Endothelial cell of umbilical vein (primary cell): ENCODE measurements at regions not wholly inside any gene's neighbourhood (a gene's known extent, or its start where the extent isn't known, plus 50 kb on each side); places are given as distances from the start of the nearest gene placed in this dataset.

Experiments used
- BruUV-seq: library from RNA; stranded (reverse); fragments of 400-500 nt; replicated peaks from 2 replicates; lab custom pipeline; 2021; lab: Mats Ljungman, UMichigan
- CTCF ChIA-PET: fragments of 300-600, 350-600 bp; sonication (Branson Sonifier 250); formaldehyde crosslinking; loops from one replicate; lab custom pipeline; 2021; ENCODE audit warnings: antibody characterized with exemption, inconsistent platforms; lab: Charles Lee
- POLR2A ChIA-PET: fragments of 300-600, 350-600 bp; sonication (Branson Sonifier 250); formaldehyde crosslinking; loops from one replicate; lab custom pipeline; 2021; ENCODE audit warnings: antibody characterized with exemption, inconsistent platforms; lab: Charles Lee
- DNase-seq: peaks from one replicate; pipeline ENCODE4 v3.0.0-alpha.2; 2011; ENCODE audit warnings: low read depth, low spot score
- FAIRE-seq: peaks from 2 replicates; lab custom pipeline; 2011; peaks lifted over from hg19 to GRCh38; lab: Jason Lieb, UNC
- H2AFZ ChIP-seq: 2 replicates; pipeline ENCODE4 v1.6.0; 2012; ENCODE audit warnings: low read depth, low read length, control low read depth, inconsistent platforms
- H3K27ac ChIP-seq: 2 replicates; pipeline ENCODE4 v1.5.1; 2011; ENCODE audit warnings: low read depth, mild to moderate bottlenecking, control low read depth, low read length, moderate library complexity; ENCODE audit not compliant: insufficient read depth
- H3K27me3 ChIP-seq, 2 experiments: 2 replicates each; pipeline versions ENCODE4 v1.6.0 to v1.6.1; 2011; ENCODE audit warnings: low read length in 2 of 2, mixed read lengths in 1 of 2; ENCODE audit not compliant: control insufficient read depth in 2 of 2, insufficient read depth in 2 of 2
- H3K36me3 ChIP-seq, 2 experiments: 2 replicates in 1 of 2; 3 replicates in 1 of 2; pipeline ENCODE4 v1.5.1; 2011; ENCODE audit warnings: low read length in 2 of 2, mild to moderate bottlenecking in 1 of 2, moderate library complexity in 1 of 2; ENCODE audit not compliant: control insufficient read depth in 2 of 2, insufficient read depth in 2 of 2; ENCODE audit errors: extremely low read depth in 1 of 2
- H3K4me1 ChIP-seq: 3 replicates; pipeline ENCODE4 v1.5.1; 2011; ENCODE audit warnings: mild to moderate bottlenecking, low read length; ENCODE audit not compliant: control insufficient read depth, insufficient read depth; ENCODE audit errors: extremely low read depth
- H3K4me2 ChIP-seq: 2 replicates; pipeline ENCODE4 v1.6.1; 2011; ENCODE audit warnings: low read length, control low read depth, mixed read lengths; ENCODE audit not compliant: insufficient read depth
- H3K4me3 ChIP-seq, 3 experiments: fragments of 200-600 bp in 1 of 3; sonication (generic), shearing (Covaris generic) in 1 of 3; replicated peaks in 1 of 3; 2 replicates each; pipeline ENCODE4 v1.5.1; 2011 to 2016; ENCODE audit warnings: control low read depth in 3 of 3, low read length in 3 of 3, mild to moderate bottlenecking in 2 of 3, inconsistent platforms in 1 of 3, low read depth in 1 of 3, moderate library complexity in 1 of 3; ENCODE audit not compliant: insufficient read depth in 1 of 3
- H3K79me2 ChIP-seq: 2 replicates; pipeline ENCODE4 v1.6.0; 2012; ENCODE audit warnings: low read length, inconsistent platforms; ENCODE audit not compliant: control insufficient read depth, insufficient read depth
- H3K9ac ChIP-seq: replicated peaks from 2 replicates; pipeline ENCODE3; 2011; ENCODE audit warnings: low read length, control low read depth; ENCODE audit not compliant: insufficient read depth; ENCODE audit errors: extremely low read depth
- H3K9me1 ChIP-seq: replicated peaks from 3 replicates; pipeline ENCODE4 v1.6.0; 2011; ENCODE audit warnings: mild to moderate bottlenecking, low read length; ENCODE audit not compliant: control insufficient read depth, insufficient read depth; ENCODE audit errors: extremely low read depth
- H3K9me3 ChIP-seq: replicated peaks from 2 replicates; pipeline ENCODE4 v1.5.1; 2012; ENCODE audit warnings: low read length, inconsistent platforms; ENCODE audit not compliant: control insufficient read depth, insufficient read depth
- H4K20me1 ChIP-seq: replicated peaks from 2 replicates; pipeline ENCODE3; 2011; ENCODE audit warnings: mild to moderate bottlenecking, low read length; ENCODE audit not compliant: control insufficient read depth, insufficient read depth; ENCODE audit errors: extremely low read depth
- EZH2 ChIP-seq: IDR thresholded peaks from 2 replicates; pipeline ENCODE4 v1.6.1; 2012; ENCODE audit warnings: borderline replicate concordance, low read depth, mild to moderate bottlenecking, moderate library complexity, low read length, inconsistent platforms; ENCODE audit not compliant: severe bottlenecking
- FOS ChIP-seq: IDR thresholded peaks from 2 replicates; pipeline ENCODE4 v1.6.1; 2011; ENCODE audit warnings: mild to moderate bottlenecking, low read length, moderate library complexity, borderline replicate concordance; ENCODE audit not compliant: insufficient read depth
- GATA2 ChIP-seq: IDR thresholded peaks from 2 replicates; pipeline ENCODE4 v1.7.0; 2011; ENCODE audit warnings: low read depth, mild to moderate bottlenecking, moderate library complexity, mixed read lengths, low read length; ENCODE audit not compliant: insufficient read length, insufficient read depth
- JUN ChIP-seq: IDR thresholded peaks from 2 replicates; pipeline ENCODE4 v1.6.1; 2011; ENCODE audit warnings: borderline replicate concordance, low read depth; ENCODE audit not compliant: insufficient read length, insufficient read depth
- MYC ChIP-seq: IDR thresholded peaks from one replicate; pipeline ENCODE4 v1.6.1; 2011; ENCODE audit warnings: mild to moderate bottlenecking, low read depth, low read length
- POLR2A ChIP-seq: IDR thresholded peaks from 2 replicates; pipeline ENCODE4 v1.6.1; 2012; ENCODE audit warnings: low read depth, mild to moderate bottlenecking, control low read depth, low read length
- POLR2AphosphoS5 ChIP-seq: IDR thresholded peaks from 2 replicates; pipeline ENCODE4 v1.6.1; 2012; ENCODE audit warnings: low read depth, mild to moderate bottlenecking, control low read depth, low read length, moderate library complexity; ENCODE audit not compliant: insufficient read depth
- dilution Hi-C: fragments of 300-500 bp; cut with MboI; formaldehyde crosslinking; loops from one replicate; pipeline ENCODE4 v1.15.0; 2019; ENCODE audit warnings: low sequenced_read_pairs; ENCODE audit not compliant: extremely low pct_ligation_motif_present
- intact Hi-C: fragments of 100-400 bp; cut with micrococcal nuclease; formaldehyde crosslinking; loops from one replicate; pipeline ENCODE4 v1.10.0; 2022
- TF ChIP-seq, protein P1 (sequence below), 2 donors: IDR thresholded peaks; 1 replicate in 1 of 2; 2 replicates in 1 of 2; pipeline ENCODE4 v1.5.1; 2011; ENCODE audit warnings: low read length in 2 of 2, mild to moderate bottlenecking in 2 of 2, moderate library complexity in 2 of 2, control low read depth in 1 of 2, inconsistent platforms in 1 of 2, low read depth in 1 of 2; ENCODE audit not compliant: insufficient read depth in 1 of 2; ENCODE audit errors: extremely low read depth in 1 of 2
- TF ChIP-seq, protein P2 (sequence below): IDR thresholded peaks from 2 replicates; pipeline ENCODE4 v1.6.1; 2011; ENCODE audit not compliant: insufficient read depth, insufficient read length

DNA sequence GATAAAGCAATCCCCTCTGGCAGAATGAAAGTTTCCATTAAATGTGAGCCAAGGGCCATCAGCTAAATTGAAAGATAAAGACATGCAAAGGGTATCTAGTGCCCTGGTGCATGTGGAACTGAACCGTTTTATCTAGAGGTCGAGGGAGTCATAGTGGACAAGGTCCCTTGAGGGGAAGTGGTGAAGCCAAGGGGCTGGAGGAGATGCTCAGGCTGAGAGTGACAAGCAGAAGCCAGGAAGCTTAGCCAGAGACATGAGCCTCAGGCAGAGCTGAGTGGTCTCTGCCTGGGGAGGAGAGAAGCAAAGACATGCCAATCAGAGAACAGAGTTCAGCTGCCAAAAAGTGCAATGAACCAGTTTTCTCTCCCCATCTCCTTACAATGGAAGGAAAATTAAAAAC, 68.1 kb upstream of the SLC10A2 start:
- TF ChIP-seq MYC (no peak), JUN (no peak), POLR2AphosphoS5 (no peak), FOS (no peak), GATA2 (no peak), EZH2 (no peak), POLR2A (no peak)
- TF ChIP-seq, protein P1, sequence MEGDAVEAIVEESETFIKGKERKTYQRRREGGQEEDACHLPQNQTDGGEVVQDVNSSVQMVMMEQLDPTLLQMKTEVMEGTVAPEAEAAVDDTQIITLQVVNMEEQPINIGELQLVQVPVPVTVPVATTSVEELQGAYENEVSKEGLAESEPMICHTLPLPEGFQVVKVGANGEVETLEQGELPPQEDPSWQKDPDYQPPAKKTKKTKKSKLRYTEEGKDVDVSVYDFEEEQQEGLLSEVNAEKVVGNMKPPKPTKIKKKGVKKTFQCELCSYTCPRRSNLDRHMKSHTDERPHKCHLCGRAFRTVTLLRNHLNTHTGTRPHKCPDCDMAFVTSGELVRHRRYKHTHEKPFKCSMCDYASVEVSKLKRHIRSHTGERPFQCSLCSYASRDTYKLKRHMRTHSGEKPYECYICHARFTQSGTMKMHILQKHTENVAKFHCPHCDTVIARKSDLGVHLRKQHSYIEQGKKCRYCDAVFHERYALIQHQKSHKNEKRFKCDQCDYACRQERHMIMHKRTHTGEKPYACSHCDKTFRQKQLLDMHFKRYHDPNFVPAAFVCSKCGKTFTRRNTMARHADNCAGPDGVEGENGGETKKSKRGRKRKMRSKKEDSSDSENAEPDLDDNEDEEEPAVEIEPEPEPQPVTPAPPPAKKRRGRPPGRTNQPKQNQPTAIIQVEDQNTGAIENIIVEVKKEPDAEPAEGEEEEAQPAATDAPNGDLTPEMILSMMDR (IDR thresholded peaks at IDR 0.05; ENCODE audit: extremely low read depth in 1 of 2, insufficient read depth in 1 of 2, low read depth in 1 of 2, low read length in 2 of 2): no peak
- TF ChIP-seq, protein P2, sequence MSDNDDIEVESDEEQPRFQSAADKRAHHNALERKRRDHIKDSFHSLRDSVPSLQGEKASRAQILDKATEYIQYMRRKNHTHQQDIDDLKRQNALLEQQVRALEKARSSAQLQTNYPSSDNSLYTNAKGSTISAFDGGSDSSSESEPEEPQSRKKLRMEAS: no peak
- no peak overlapping the region for H2AFZ ChIP-seq
- no peaks in the 10 kb centered on the region for H3K79me2 ChIP-seq
- no peaks in the 10 kb centered on the region for H3K36me3 ChIP-seq
- H3K4me1 ChIP-seq: no peaks in the 10 kb centered on the region
- peaks cover 12% of the 10 kb centered on the region for H3K9me3 ChIP-seq
- H3K9ac ChIP-seq: no peak overlapping the region
- H3K4me2 ChIP-seq: no peak overlapping the region
- no peak for FAIRE-seq
- DNase-seq: no peak
- CTCF ChIA-PET: no interaction called here
- no peaks in the 10 kb centered on the region for H3K27me3 ChIP-seq
- H3K4me3 ChIP-seq: no peak overlapping the region
- no peak overlapping the region for H3K27ac ChIP-seq
- no peaks in the 10 kb centered on the region for H3K9me1 ChIP-seq
- no TSS peak for BruUV-seq
- intact Hi-C loops: no loop called here
- POLR2A ChIA-PET: no interaction called here
- no peaks in the 10 kb centered on the region for H4K20me1 ChIP-seq
- dilution Hi-C loops: no loop called here
